Endodermal cell (in vitro differentiated cells): ENCODE measurements at regions not wholly inside any gene's neighbourhood (a gene's known extent, or its start where the extent isn't known, plus 50 kb on each side); places are given as distances from the start of the nearest gene placed in this dataset.

Experiments used
- DNase-seq: peaks from one replicate; pipeline ENCODE4 v3.0.0-alpha.2; 2017
- H3K27ac ChIP-seq: 2 replicates; pipeline ENCODE4 v1.5.1; 2013; ENCODE audit warnings: mild to moderate bottlenecking, low read depth, low read length, moderate library complexity
- H3K27me3 ChIP-seq: 2 replicates; pipeline ENCODE4 v1.6.1; 2013; ENCODE audit warnings: mild to moderate bottlenecking, low read length, moderate library complexity; ENCODE audit not compliant: insufficient read depth, control insufficient read depth, poor library complexity, severe bottlenecking
- H3K36me3 ChIP-seq: 2 replicates; pipeline ENCODE4 v1.7.0; 2013; ENCODE audit warnings: mild to moderate bottlenecking, low read length, moderate library complexity; ENCODE audit not compliant: control insufficient read depth, insufficient read depth
- H3K4me1 ChIP-seq: one replicate; pipeline ENCODE4 v1.7.0; 2013; ENCODE audit warnings: low read length; ENCODE audit not compliant: control insufficient read depth, insufficient read depth
- H3K4me3 ChIP-seq: 2 replicates; pipeline ENCODE4 v1.5.1; 2013; ENCODE audit warnings: mild to moderate bottlenecking, low read length, moderate library complexity
- H3K9ac ChIP-seq: 2 replicates; pipeline ENCODE4 v1.6.1; 2013; ENCODE audit warnings: mild to moderate bottlenecking, low read length, moderate library complexity; ENCODE audit not compliant: poor library complexity, severe bottlenecking; ENCODE audit errors: extremely low read depth
- H3K9me3 ChIP-seq: 2 replicates; pipeline ENCODE4 v1.6.1; 2013; ENCODE audit warnings: mild to moderate bottlenecking, low read length, moderate library complexity; ENCODE audit not compliant: control insufficient read depth
- H3K27ac Mint-ChIP-seq: 2 replicates; pipeline ENCODE4 v1.8.0; 2020; ENCODE audit warnings: mixed read lengths
- H3K27me3 Mint-ChIP-seq: 2 replicates; pipeline ENCODE4 v1.8.0; 2021; ENCODE audit warnings: mild to moderate bottlenecking, mixed read lengths; ENCODE audit not compliant: insufficient read depth
- H3K36me3 Mint-ChIP-seq: 2 replicates; pipeline ENCODE4 v1.8.0; 2020; ENCODE audit warnings: low read depth, mixed read lengths
- H3K4me1 Mint-ChIP-seq: 2 replicates; pipeline ENCODE4 v1.8.0; 2020; ENCODE audit warnings: mixed read lengths
- H3K4me3 Mint-ChIP-seq: 2 replicates; pipeline ENCODE4 v1.8.0; 2020; ENCODE audit warnings: mild to moderate bottlenecking, moderate library complexity, mixed read lengths
- H3K9me3 Mint-ChIP-seq: 2 replicates; pipeline ENCODE4 v1.8.0; 2020; ENCODE audit warnings: mild to moderate bottlenecking, mixed read lengths
- CTCF ChIP-seq: fragments of 200-600 bp; sonication (generic); conservative IDR thresholded peaks from 2 replicates; pipeline ENCODE4 v1.5.0; 2021; ENCODE audit warnings: antibody characterized with exemption, mild to moderate bottlenecking
- WGBS, 2 experiments: methylation state at CpG; one replicate each; pipeline versions ENCODE4 v1.1.5 to v1.1.7; 2013; ENCODE audit warnings: missing lambda C conversion rate in 2 of 2, mixed read lengths in 1 of 2; ENCODE audit not compliant: insufficient coverage in 1 of 2, insufficient read length in 1 of 2; 5-methylcytosine and 5-hydroxymethylcytosine counted together

- H3K9me3 ChIP-seq: no peaks in the 10 kb centered on the region
- TF ChIP-seq CTCF: no peak
- Mint-ChIP-seq H3K27me3 (no peaks in the 10 kb centered on the region), H3K4me1 (peaks cover 6% of the 10 kb centered on the region), H3K9me3 (no peaks in the 10 kb centered on the region), H3K4me3 (no peak overlapping the region), H3K36me3 (no peaks in the 10 kb centered on the region), H3K27ac (no peak overlapping the region)
- 85 to 90% methylated on average over 1 to 2 of the region's 2 CpGs for WGBS, 2 experiments
- H3K27me3 ChIP-seq: no peaks in the 10 kb centered on the region
- H3K27ac ChIP-seq: no peak overlapping the region
- DNase-seq: no peak
- H3K4me3 ChIP-seq: no peak overlapping the region
- H3K4me1 ChIP-seq: no peaks in the 10 kb centered on the region
- no peaks in the 10 kb centered on the region for H3K36me3 ChIP-seq
- no peak overlapping the region for H3K9ac ChIP-seq
Measured at GRCh38 chr20:52621401-52621800, 350.8 kb upstream of the TSHZ2 start.

GRCh38 chr20:52619671-52620070, 352.5 kb upstream of the TSHZ2 start:
- Histone ChIP-seq H3K9ac (no peak overlapping the region), H3K36me3 (no peaks in the 10 kb centered on the region), H3K4me3 (no peak overlapping the region), H3K4me1 (no peaks in the 10 kb centered on the region), H3K27ac (no peak overlapping the region), H3K9me3 (no peaks in the 10 kb centered on the region), H3K27me3 (no peaks in the 10 kb centered on the region)
- H3K4me1 Mint-ChIP-seq: peaks cover 6% of the 10 kb centered on the region
- H3K9me3 Mint-ChIP-seq: no peaks in the 10 kb centered on the region
- no peaks in the 10 kb centered on the region for H3K27me3 Mint-ChIP-seq
- WGBS, 2 experiments: 68 to 85% methylated on average over 3 of the region's 3 CpGs
- no peaks in the 10 kb centered on the region for H3K36me3 Mint-ChIP-seq
- no peak for DNase-seq
- no peak overlapping the region for H3K27ac Mint-ChIP-seq
- no peak for TF ChIP-seq CTCF
- no peak overlapping the region for H3K4me3 Mint-ChIP-seq

- no peaks in the 10 kb centered on the region for H3K36me3 Mint-ChIP-seq
- no peak overlapping the region for H3K4me3 ChIP-seq
- H3K27me3 ChIP-seq: no peaks in the 10 kb centered on the region
- H3K4me3 Mint-ChIP-seq: no peak overlapping the region
- no peaks in the 10 kb centered on the region for H3K9me3 ChIP-seq
- H3K9me3 Mint-ChIP-seq: no peaks in the 10 kb centered on the region
- H3K27me3 Mint-ChIP-seq: no peaks in the 10 kb centered on the region
- no peaks in the 10 kb centered on the region for H3K4me1 ChIP-seq
- TF ChIP-seq CTCF: no peak
- H3K27ac Mint-ChIP-seq: no peak overlapping the region
- H3K9ac ChIP-seq: no peak overlapping the region
- H3K4me1 Mint-ChIP-seq: peaks cover 6% of the 10 kb centered on the region
- 86 to 94% methylated on average over 4 to 5 of the region's 5 CpGs for WGBS, 2 experiments
- DNase-seq: no peak
- no peak overlapping the region for H3K27ac ChIP-seq
- H3K36me3 ChIP-seq: no peaks in the 10 kb centered on the region
Measured at GRCh38 chr20:52619101-52619500, 353.1 kb upstream of the TSHZ2 start.
